ENCODE measurements at regions not wholly inside any gene's neighbourhood (a gene's known extent, or its start where the extent isn't known, plus 50 kb on each side); places are given as distances from the start of the nearest gene placed in this dataset.

GRCh38 chr5:103612545-103612944, 50.0 kb upstream of the NUDT12 start:
- DNase-seq: no peak

Measured in CD4-positive, alpha-beta T cell treated with Interferon alpha-2 for 1 hour (primary cell).